NCI-H1417 (cell line): ENCODE measurements at regions not wholly inside any gene's neighbourhood (a gene's known extent, or its start where the extent isn't known, plus 50 kb on each side); places are given as distances from the start of the nearest gene placed in this dataset.

ENCODE experiments used
- DNase-seq, 3 experiments: peaks; one replicate each; lab custom pipeline; 2025; lab: John Stamatoyannopoulos, UW

DNA sequence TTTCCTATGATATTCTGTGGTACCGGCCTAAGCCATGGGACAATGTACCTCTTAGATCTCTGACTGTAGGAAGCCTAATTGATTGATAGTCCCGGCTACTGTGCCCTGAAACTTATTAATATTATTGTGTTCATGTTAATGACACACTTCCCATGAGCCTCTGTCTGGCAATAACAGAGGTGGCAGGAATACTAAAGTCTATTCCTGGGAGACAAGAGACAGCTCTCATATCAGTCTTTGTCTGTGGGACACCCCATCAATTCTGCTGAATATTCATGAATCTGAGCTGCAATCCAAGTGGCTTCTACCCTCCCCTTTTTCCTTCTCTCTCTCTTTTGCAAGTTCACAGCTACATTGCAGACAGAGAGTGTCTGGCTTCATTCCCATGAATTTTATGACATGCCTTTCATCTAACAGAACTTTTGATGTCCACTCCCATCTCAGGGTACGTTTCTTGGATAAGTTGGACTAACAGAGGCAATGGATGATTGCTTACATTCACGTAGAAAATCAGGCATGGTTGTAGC, 907.5 kb downstream of the ZPLD1 start:
- DNase-seq, result no peak

DNA sequence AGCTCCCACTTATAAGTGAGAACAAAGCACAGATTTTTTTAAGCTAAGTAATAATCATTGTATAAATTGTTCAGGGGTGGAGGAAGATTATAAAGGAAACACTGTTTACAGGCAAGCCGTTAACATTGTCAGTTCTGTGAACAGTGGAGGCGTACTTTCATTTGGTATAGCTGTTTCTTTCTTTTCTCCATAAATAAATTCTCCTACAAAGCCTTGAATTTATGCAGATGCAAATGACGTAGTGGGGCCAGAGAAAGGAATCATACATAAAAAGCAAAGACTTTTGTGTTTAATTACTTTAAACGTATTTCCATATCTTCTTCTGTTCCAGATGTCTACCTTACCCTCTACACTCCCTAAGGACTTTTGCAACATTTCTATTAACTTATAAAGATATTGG, 914.9 kb downstream of the ZPLD1 start:
- no peak for DNase-seq

- DNase-seq, result no peak
Measured at GRCh38 chr3:103365467-103365866, 930.7 kb downstream of the ZPLD1 start.

DNA sequence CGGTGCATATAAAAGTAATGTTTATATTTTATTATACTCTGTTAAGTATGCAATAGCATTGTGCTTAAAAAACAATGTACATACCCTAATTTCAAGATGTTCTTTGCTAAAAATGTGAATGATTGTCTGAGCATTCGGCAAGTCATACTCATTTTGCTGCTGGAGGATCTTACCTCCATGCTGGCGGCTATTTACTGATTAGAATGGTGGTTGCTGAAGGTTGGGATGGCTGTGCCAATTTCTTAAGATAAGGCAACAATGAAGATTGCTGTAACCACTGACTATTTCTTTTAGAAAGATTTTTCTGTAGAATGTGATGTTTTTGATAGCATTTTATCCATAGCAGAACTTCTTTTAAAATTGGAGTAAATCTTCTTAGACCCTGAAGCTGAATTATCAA, 932.7 kb downstream of the ZPLD1 start:
- no peak for DNase-seq

- no peak for DNase-seq
Measured at GRCh38 chr3:103371411-103371810, 936.6 kb downstream of the ZPLD1 start.

- DNase-seq, result no peak
Measured at GRCh38 chr3:103372031-103372430, 937.2 kb downstream of the ZPLD1 start.

GRCh38 chr3:103380391-103380790, 945.6 kb downstream of the ZPLD1 start:
- DNase-seq, result no peak

DNA sequence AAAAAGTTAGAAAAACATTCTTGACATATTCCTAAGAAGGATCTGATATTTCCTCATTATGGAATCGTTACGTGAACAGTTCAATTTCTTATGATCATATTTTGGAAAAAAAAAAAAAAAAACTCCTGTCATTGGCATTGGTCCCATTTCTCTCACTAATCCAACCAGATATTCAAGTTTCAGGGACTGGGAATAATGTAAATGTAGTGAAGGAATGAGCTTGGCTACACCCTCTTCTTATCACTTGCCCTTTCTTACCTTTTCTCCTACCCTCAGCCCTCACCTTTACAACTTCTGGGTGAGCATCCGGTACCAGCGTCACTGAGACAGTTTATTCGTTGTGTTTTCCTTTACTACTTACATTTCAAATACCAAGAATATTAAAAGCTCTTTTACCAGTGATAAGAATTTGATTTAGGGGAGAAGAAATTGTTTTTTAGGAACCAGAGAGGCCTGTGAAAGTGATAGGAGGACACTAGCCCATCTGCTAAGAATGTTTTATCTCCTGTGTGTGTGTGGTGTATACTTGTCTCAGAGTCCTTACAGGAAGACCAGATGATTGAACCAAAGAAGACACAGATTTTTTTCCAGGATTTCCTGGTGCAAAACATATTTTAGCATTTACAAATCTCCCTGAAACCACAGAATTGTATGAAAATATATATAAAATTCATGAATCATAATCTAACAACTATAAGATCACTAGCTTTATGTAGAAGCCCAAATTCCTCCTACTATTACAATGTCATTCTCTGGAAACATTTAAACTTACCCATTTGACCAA, 946.7 kb downstream of the ZPLD1 start:
- no peak for DNase-seq

DNA sequence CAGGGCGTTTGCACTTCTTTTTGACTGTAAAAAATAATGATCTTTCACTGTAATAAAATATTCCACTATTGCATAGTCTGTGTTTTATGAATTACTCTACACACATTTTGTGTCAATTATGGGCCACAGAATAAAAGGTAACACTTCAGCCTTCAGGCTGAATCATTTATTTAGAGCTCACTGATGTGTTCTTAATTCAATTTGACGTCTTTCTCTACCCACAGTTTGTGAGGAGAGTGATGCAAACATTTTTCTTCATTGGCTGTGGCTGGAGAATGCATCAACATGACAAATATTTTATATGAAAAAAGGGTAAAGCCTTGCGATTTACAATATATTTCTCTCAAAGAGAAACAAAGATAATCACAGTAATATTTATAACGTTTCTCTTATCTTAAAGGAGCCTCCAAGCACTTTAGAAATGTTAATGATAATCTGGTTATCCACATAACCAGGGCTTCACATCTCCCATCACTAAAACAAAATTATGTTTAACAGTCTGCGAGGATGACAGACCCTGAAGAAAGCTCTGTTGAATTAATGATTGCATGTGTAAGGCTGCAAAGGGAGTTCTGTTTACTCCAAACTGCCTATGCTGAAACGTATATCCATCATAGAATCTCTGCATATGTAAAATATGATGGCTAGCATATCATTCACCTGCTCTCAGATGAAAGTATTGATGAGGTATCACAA, 951.3 kb downstream of the ZPLD1 start:
- DNase-seq, result peak in 1 of 3 experiments; percentile 9

GRCh38 chr3:103388214-103388613, 953.4 kb downstream of the ZPLD1 start:
- peak in 1 of 3 experiments; percentile 19 for DNase-seq

GRCh38 chr3:103389356-103389755, 954.5 kb downstream of the ZPLD1 start:
- DNase-seq, result peak in 1 of 3 experiments; percentile 33

- no peak for DNase-seq
Measured at GRCh38 chr3:103393395-103394186, 958.8 kb downstream of the ZPLD1 start.

DNA sequence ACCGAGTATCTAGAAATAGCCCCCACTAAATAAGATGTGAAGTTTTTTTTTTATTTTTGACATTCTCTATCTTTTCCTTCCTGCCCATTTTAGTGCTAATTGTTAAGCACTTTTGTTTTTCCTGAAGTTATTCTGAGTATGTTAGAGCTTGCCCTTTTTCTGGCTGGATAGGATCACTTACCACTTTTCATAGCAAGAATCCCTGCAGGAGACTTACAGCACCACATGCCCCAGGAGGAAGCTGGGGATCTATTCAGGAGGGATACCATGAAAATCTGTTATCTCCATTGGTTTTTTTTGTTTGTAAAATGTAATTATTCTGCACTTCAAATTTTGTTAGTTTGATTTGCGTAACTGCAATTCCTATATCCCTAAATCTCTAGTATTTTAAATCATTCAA, 968.4 kb downstream of the ZPLD1 start:
- no peak for DNase-seq

- peak in 1 of 3 experiments; percentile 12 for DNase-seq
Measured at GRCh38 chr3:103406320-103406850, 971.6 kb downstream of the ZPLD1 start.

GRCh38 chr3:103410231-103410630, 975.4 kb downstream of the ZPLD1 start:
- no peak for DNase-seq

GRCh38 chr3:103421460-103421859, 986.6 kb downstream of the ZPLD1 start:
- no peak for DNase-seq

- DNase-seq, result no peak
Measured at GRCh38 chr3:103437883-103438282, 1003.1 kb downstream of the ZPLD1 start.

DNA sequence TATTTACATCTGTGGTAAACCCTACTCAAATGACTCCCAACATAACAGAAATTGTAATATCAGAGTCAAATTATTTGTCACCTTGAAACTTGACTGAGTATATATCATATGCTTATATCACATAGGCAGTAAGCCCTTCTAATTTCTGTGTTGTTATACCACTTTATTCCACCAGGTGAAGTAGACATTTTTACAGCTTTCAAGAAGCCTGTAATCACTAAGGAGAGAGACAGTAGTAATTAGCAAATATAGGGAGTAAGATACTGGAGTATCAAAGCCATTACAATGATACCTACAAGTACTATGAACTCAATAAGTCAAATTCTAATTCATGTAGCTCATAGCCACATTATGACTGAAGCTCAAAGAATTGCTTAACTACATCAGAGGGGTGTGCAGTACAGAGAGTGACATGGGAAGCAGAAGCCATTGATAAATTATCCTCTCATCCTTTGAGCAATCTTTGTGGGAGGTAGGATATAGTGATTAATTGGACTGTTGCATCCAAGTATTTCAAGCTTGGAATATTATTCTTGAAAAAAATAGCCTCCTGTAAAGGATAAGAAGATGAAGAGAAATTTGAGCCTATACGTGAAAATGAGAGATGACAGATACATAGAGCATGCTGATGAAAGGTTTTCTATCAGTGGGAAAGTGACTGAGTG, 1005.9 kb downstream of the ZPLD1 start:
- DNase-seq, result peak in 1 of 3 experiments; percentile 51

DNA sequence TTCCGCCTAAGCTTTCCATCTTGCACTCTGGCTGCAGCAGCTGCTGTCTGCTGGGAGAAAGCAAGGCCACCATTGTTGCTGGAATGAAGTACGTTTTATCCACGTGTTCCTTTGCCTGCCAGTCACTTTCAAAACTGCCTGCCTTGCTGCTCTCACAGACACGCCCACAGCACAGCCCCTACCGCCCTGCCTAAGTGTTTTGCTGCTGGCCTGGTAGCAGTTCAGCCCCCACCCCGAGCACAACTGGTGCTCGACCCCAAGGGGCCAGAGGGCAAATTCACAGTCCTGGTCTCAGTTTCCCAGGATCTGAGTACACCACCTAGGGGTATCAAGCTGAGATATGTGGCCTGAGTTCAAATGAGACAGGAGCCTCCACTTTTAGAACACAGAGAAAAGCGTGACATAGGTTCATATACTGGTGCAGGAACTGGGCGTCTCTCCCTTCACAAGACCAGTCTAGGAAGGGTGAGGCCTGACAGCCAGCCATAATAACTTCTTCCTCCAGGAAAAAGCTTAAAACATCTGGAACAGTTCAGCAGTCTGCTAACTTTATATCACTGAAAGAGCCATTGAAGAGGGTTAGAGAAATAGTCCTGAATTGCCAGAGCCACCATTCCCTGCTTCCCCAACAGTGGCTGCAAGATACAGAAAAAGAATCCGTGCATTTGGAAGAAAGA, 1012.3 kb downstream of the ZPLD1 start:
- no peak for DNase-seq

GRCh38 chr3:103453152-103453551, 1018.3 kb downstream of the ZPLD1 start:
- no peak for DNase-seq

- no peak for DNase-seq
Measured at GRCh38 chr3:103459815-103460214, 1025.0 kb downstream of the ZPLD1 start.
